Heart right ventricle (tissue), 16 donors: ENCODE measurements at regions not wholly inside any gene's neighbourhood (a gene's known extent, or its start where the extent isn't known, plus 50 kb on each side); places are given as distances from the start of the nearest gene placed in this dataset.
A peak's percentile ranks its signal among the peaks of the same experiment; 100 is the strongest.

ENCODE experiments used
- ATAC-seq, 8 donors: fragments of 200-7000 bp; cut with Tn5 transposase; one replicate each; pipeline ENCODE4 v1.9.1; 2020; ENCODE audit warnings: mild to moderate bottlenecking in 8 of 8, moderate library complexity in 8 of 8, moderate number of reproducible peaks in 1 of 8
- DNase-seq, 2 donors: peaks; one replicate each; pipeline ENCODE4 v3.0.0-alpha.2; 2020
- H3K27ac ChIP-seq, 10 donors: fragments of 200-600 bp; sonication (generic) in 2 of 10; one replicate each; pipeline versions ENCODE4 v1.5.0 to v1.8.0; 2020 to 2022; ENCODE audit warnings: mild to moderate bottlenecking in 3 of 10
- H3K27me3 ChIP-seq, 7 donors: fragments of 200-600 bp; one replicate each; pipeline ENCODE4 v1.8.0; 2021 to 2022; ENCODE audit warnings: mild to moderate bottlenecking in 2 of 7
- H3K36me3 ChIP-seq, 9 donors: fragments of 200-600 bp; sonication (generic) in 1 of 9; one replicate each; pipeline versions ENCODE4 v1.5.0 to v1.8.0; 2020 to 2022; ENCODE audit warnings: mild to moderate bottlenecking in 2 of 9
- H3K4me1 ChIP-seq, 9 donors: fragments of 200-600 bp; sonication (generic) in 1 of 9; one replicate each; pipeline versions ENCODE4 v1.5.0 to v1.8.0; 2020 to 2022; ENCODE audit warnings: mild to moderate bottlenecking in 4 of 9
- H3K4me3 ChIP-seq, 10 donors: fragments of 200-600 bp; sonication (generic) in 2 of 10; one replicate each; pipeline versions ENCODE4 v1.5.0 to v1.8.0; 2020 to 2022; ENCODE audit warnings: mild to moderate bottlenecking in 7 of 10, moderate library complexity in 2 of 10
- H3K9me3 ChIP-seq, 11 donors: fragments of 200-600 bp in 10 of 11; sonication (generic) in 2 of 11; one replicate each; pipeline versions ENCODE4 v1.5.0 to v1.8.0; 2013 to 2022; ENCODE audit warnings: mild to moderate bottlenecking in 2 of 11, control low read depth in 1 of 11, moderate library complexity in 1 of 11
- CTCF ChIP-seq, 9 donors: fragments of 200-600 bp; sonication (generic) in 2 of 9; IDR thresholded peaks; one replicate each; pipeline versions ENCODE4 v1.5.0 to v1.8.0; 2021 to 2022; ENCODE audit warnings: antibody characterized with exemption in 9 of 9, mild to moderate bottlenecking in 5 of 9, moderate library complexity in 1 of 9
- WGBS, 2 donors: extraction: QIAGEN DNeasy Blood & Tissue Kit; methylation state at CpG; one replicate each; pipeline ENCODE4 v1.1.7; 2013; ENCODE audit warnings: inconsistent platforms in 1 of 2; 5-methylcytosine and 5-hydroxymethylcytosine counted together
- intact Hi-C, 10 donors: fragments of 100-400 bp; cut with DNase I; formaldehyde crosslinking; loops; one replicate each; pipeline versions ENCODE4 v1.11.1 to v1.14.2; 2022
- donor health status: Arrhythmogenic right ventricular cardiomyopathy.
- donor health status: ischemic (EF 13 %, LVEDD 7.1; RV severe dilation, severe dysfunction).
- donor health status: healthy with polysubstance abuse.
- donor health status: DM: no; HTN: yes; CAD: no.
- donor health status: DM: no; HTN: no; CAD: no.
- donor health status: ischemic (EF 25% LVEDD 6.9; RV normal size, moderate dysfunction).
- donor health status: ischemic (EF 25% LVEDD 5.7; RV mildly dilated, moderate dysfunction).
- donor health status: healthy.
- donor health status: DM: yes; HTN: yes; CAD: no.
- donor health status: Ischemic cardiomyopathy.
- donor health status: ischemic (EF 35%, LVEDD 5.7; RV mildly dilated, moderate dysfunction).
- donor health status: nonischemic (EF 11% LVEDD 7.7; RV severe dilation, severe dysfunction).
- donor health status: DM: yes; HTN: yes; CAD: no.
- donor health status: PGD.
- donor health status: ischemic (EF 29% LVEDD 5.4; RV normal size, mild dysfunction).
- donor health status: nonischemic (EF 23%, LVEDD 6.1; RV moderate dilation, normal function).

DNA sequence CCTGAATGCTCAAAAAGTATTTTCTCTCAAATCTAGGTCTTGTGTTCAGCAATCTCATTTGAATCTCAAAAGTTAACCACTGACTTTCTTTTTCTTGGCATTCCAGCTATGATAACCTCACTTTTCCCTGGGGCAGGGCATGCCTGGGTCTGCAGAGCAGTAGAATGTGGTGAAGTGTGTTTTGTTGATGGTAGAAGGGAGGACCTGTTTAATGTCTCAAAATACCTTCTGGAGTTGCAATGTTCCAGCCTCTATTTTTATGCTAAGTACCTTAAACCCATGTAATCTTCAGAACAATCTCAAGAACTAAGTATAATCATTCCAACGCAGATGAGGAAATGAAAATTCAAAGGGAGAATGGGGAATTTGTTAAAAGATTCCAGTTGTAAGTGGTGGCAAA lies 82.1 kb upstream of the FUT8 start:
- ATAC-seq (no peak), DNase-seq (no peak)
- no peaks in the 10 kb centered on the region for H3K27me3 ChIP-seq
- no peak overlapping the region for H3K27ac ChIP-seq
- TF ChIP-seq CTCF (IDR thresholded peaks at IDR 0.05) = no peak
- H3K4me1 ChIP-seq = peaks cover 0 to 44% (median 16%) of the 10 kb centered on the region in 9 donors
- no peaks in the 10 kb centered on the region for H3K9me3 ChIP-seq
- intact Hi-C loops = loop anchor here in 1 of 10 donors (10.0 kb wide), 1 partner anchor 96 kb away; no protein-coding TSS in a partner anchor
- no peak overlapping the region for H3K4me3 ChIP-seq
- 25 to 32% methylated on average over 1 of the region's 1 CpG for WGBS, 2 donors
- no peaks in the 10 kb centered on the region for H3K36me3 ChIP-seq

DNA sequence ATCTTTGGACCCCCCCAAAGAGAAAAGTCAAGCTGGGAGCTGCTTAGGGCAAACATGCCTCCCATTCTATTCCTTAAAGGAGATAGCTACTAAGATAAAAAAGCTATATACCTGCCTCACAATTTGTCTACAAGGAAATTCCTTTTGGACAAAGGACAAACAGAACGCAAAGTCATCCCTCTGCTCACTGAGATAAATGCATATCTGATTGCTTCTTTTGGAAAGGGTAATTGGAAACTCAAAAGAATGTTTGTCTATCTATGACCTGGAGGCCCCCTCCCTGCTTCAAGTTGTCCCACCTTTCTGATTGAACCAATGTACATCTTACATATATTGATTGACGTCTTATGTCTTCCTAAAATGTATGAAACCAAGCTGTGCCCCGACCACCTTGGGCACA lies 80.9 kb upstream of the FUT8 start:
- Histone ChIP-seq H3K9me3 (no peaks in the 10 kb centered on the region), H3K36me3 (no peaks in the 10 kb centered on the region), H3K4me3 (no peak overlapping the region), H3K4me1 (peaks cover 0 to 54% (median 20%) of the 10 kb centered on the region in 9 donors), H3K27ac (no peak overlapping the region), H3K27me3 (no peaks in the 10 kb centered on the region)
- intact Hi-C loops = loop anchor here in 1 of 10 donors (10.0 kb wide), 1 partner anchor 97 kb away; no protein-coding TSS in a partner anchor
- no peak for DNase-seq
- no peak for TF ChIP-seq CTCF (IDR thresholded peaks at IDR 0.05)
- 90 to 92% methylated on average over 3 of the region's 3 CpGs for WGBS, 2 donors
- no peak for ATAC-seq

- H3K27me3 ChIP-seq = no peaks in the 10 kb centered on the region
- WGBS, 2 donors = 91 to 94% methylated on average over 2 of the region's 2 CpGs
- H3K27ac ChIP-seq = no peak overlapping the region
- H3K9me3 ChIP-seq = no peaks in the 10 kb centered on the region
- no peak overlapping the region for H3K4me3 ChIP-seq
- intact Hi-C loops = loop anchor here in 1 of 10 donors (10.0 kb wide), 1 partner anchor 98 kb away; no protein-coding TSS in a partner anchor
- ATAC-seq (peak in 1 of 8 donors; percentile 39), DNase-seq (no peak)
- H3K4me1 ChIP-seq = peaks cover 0 to 54% (median 20%) of the 10 kb centered on the region in 9 donors
- no peaks in the 10 kb centered on the region for H3K36me3 ChIP-seq
- TF ChIP-seq CTCF (IDR thresholded peaks at IDR 0.05) = no peak
These were observed 80.2 kb upstream of the FUT8 start for GRCh38 chr14:65332141-65332871.

DNA sequence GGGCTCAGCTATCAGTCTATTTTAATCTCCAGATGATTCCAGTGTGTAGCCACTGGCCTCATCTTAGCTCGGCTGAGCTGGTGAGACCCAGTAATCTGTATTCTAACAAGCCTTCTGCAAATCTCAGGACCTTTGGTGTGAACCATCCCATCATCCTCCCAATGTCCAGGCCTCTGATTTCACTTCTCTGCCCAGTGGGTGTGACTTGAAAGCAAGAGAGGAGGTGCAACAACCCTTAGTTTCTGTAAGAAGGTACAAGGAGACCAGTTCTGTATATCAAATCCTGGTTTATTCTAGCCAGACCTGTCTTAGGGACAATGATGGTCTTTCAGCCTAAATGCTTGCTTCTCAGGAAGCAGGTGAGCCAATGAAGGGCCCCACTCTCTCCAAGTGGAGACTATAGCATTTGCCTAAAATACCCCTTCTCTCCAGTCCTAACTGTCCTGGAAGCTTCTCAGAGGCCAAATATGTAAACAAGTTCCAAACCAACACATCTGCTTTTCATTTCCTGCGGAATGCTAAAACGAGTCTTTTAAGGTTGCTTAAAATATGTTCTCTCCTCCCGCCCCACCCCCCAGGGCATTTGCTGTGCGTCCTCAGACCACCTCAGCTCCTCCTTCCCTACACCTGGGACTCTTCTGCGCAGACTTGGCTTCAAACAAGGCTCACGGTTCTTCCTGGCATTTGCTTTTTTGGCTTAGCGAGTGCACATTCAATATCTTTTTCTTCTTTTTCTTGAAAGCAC lies 78.4 kb upstream of the FUT8 start:
- WGBS, 2 donors = 55 to 63% methylated on average over 8 of the region's 8 CpGs
- no peak overlapping the region for H3K4me3 ChIP-seq
- ATAC-seq (peak in 2 of 8 donors; percentile 19 to 25), DNase-seq (peak in 1 of 2 donors; percentile 15)
- no peak overlapping the region for H3K27ac ChIP-seq
- H3K4me1 ChIP-seq = peaks cover 0 to 54% (median 20%) of the 10 kb centered on the region in 9 donors
- H3K27me3 ChIP-seq = no peaks in the 10 kb centered on the region
- no peaks in the 10 kb centered on the region for H3K9me3 ChIP-seq
- TF ChIP-seq CTCF (IDR thresholded peaks at IDR 0.05) = no peak
- intact Hi-C loops = loop anchor here in 1 of 10 donors (10.0 kb wide), 1 partner anchor 99 kb away; no protein-coding TSS in a partner anchor
- H3K36me3 ChIP-seq = no peaks in the 10 kb centered on the region
